Subcutaneous abdominal adipose tissue (tissue), 5 donors: ENCODE measurements at regions not wholly inside any gene's neighbourhood (a gene's known extent, or its start where the extent isn't known, plus 50 kb on each side); places are given as distances from the start of the nearest gene placed in this dataset.

ENCODE experiments used
- H3K27ac ChIP-seq: one replicate; pipeline ENCODE4 v1.7.0; 2013; ENCODE audit warnings: low read depth, mild to moderate bottlenecking, inconsistent platforms, low read length, moderate library complexity
- H3K27me3 ChIP-seq, 5 donors: one replicate each; pipeline ENCODE4 v1.7.0; 2013; ENCODE audit warnings: low read length in 5 of 5, inconsistent platforms in 1 of 5; ENCODE audit not compliant: control insufficient read depth in 5 of 5, insufficient read depth in 4 of 5
- H3K36me3 ChIP-seq, 5 donors: one replicate each; pipeline ENCODE4 v1.7.0; 2013; ENCODE audit warnings: low read length in 5 of 5; ENCODE audit not compliant: control insufficient read depth in 5 of 5, insufficient read depth in 5 of 5
- H3K4me1 ChIP-seq, 5 donors: one replicate each; pipeline ENCODE4 v1.7.0; 2013; ENCODE audit warnings: low read length in 5 of 5, mild to moderate bottlenecking in 3 of 5, moderate library complexity in 1 of 5; ENCODE audit not compliant: control insufficient read depth in 5 of 5, insufficient read depth in 5 of 5
- H3K4me3 ChIP-seq, 5 donors: one replicate each; pipeline ENCODE4 v1.7.0; 2013; ENCODE audit warnings: low read length in 5 of 5, low read depth in 1 of 5
- H3K9ac ChIP-seq, 5 donors: one replicate each; pipeline ENCODE4 v1.7.0; 2013; ENCODE audit warnings: low read length in 5 of 5, mild to moderate bottlenecking in 4 of 5, moderate library complexity in 3 of 5
- H3K9me3 ChIP-seq, 5 donors: one replicate each; pipeline ENCODE4 v1.7.0; 2013; ENCODE audit warnings: low read length in 5 of 5; ENCODE audit not compliant: control insufficient read depth in 5 of 5
- donor health status: healthy.
- donor health status: healthy.
- donor health status: healthy.
- donor health status: healthy.
- donor health status: healthy.

DNA sequence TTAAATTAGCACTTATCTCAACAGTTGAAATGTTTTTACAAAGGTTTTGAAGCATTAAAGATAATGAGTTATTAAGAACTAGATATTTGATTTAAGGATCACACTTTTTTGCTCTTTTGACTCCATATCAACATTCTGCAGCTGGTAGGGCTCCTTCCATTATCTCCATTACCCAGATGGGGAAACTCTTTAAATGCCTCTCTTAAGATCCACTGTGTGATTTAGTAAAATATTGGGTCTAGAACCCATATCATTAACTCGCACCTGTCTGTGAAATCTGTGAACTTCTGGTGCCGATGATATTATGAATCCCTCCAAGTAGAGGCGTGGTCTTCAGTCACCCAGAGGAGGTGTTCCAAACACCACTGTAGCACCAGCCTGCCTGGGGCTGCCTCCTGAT, 466.2 kb downstream of the TSN start:
- Histone ChIP-seq H3K9me3 (no peaks in the 10 kb centered on the region), H3K9ac (no peak overlapping the region), H3K4me1 (no peaks in the 10 kb centered on the region), H3K36me3 (no peaks in the 10 kb centered on the region), H3K27me3 (no peaks in the 10 kb centered on the region), H3K4me3 (no peak overlapping the region), H3K27ac (no peak overlapping the region)

DNA sequence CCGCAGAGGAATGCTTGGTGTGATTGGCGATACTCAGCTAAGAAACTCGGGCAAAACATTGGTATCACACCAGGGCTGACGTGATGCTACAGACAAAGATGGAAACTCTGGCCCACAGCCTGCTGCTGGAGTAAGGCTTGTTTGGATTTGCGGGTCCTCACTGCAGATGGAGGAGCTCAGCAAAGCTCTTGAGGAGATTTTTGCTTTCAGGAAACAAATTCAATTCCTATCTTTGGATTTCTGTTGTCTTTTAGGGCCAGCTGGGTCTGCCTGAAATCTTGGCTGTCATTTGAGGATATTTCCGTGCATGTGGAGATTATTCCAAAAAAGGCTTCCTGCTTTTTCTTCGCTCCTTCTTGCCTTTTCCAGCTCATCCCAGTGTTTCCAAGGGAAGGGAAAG, 475.8 kb downstream of the TSN start:
- Histone ChIP-seq H3K9me3 (peaks cover 0 to 6% (median 2%) of the 10 kb centered on the region in 5 donors), H3K4me1 (peaks cover 0 to 9% (median 4%) of the 10 kb centered on the region in 5 donors), H3K4me3 (no peak overlapping the region), H3K27ac (no peak overlapping the region), H3K27me3 (no peaks in the 10 kb centered on the region), H3K36me3 (no peaks in the 10 kb centered on the region), H3K9ac (no peak overlapping the region)

DNA sequence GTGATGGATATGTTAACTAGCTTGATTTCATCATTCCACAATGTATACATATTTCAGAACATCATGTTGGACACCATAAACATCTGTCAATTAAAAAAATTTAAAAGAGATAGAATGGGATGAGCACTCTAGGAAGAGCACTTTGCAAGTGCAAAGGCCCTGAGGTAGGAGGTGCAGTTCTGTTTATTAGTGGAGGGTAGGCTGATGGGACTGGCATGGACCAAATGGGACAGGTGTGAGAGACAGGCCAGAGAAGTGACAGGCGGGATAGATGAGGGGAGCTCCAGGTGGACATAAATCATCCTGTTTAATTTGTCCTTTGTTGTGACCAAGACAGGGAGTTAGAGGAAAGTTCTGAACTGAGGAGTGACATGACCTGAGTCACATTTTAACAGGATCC, 477.9 kb downstream of the TSN start:
- Histone ChIP-seq H3K36me3 (no peaks in the 10 kb centered on the region), H3K9me3 (peaks cover 0 to 7% (median 2%) of the 10 kb centered on the region in 5 donors), H3K4me1 (peaks cover 0 to 9% (median 5%) of the 10 kb centered on the region in 5 donors), H3K4me3 (no peak overlapping the region), H3K27ac (no peak overlapping the region), H3K9ac (no peak overlapping the region), H3K27me3 (no peaks in the 10 kb centered on the region)

DNA sequence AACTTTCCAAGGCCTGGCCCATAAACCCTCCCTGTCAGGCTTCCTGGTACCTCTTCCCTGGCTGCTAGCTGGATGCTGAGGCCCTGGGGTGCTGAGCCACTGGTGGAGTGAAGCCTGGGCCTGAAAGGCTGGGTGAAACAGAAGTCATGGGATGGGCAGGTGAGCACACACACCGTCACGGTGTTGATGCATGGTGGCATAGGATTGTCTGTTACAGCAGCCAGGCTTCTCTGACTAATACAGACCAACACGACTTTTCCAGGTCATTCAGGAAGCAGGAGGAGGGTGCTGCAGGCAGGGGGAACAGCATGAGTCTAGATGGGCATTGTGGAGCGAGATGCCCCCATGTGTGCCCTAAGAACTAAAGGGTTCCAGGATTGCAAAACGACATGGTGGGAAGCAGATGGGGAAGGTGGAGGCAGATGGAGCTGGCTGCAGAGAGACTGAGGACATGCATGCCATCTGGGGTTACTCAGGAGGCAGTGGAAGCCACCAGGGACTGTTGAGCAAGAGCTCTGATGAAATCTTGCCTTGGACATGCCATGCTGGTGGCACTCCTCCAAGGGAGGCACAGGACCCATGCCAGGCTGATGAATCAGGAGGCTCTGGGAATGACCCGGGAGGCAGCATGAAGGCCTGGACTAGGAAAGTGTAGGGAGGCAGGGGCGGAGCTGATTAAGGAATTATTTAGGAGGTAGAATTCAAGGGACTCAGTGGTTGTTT, 480.9 kb downstream of the TSN start:
- H3K36me3 ChIP-seq: no peaks in the 10 kb centered on the region
- H3K9me3 ChIP-seq: peaks cover 0 to 7% (median 2%) of the 10 kb centered on the region in 5 donors
- H3K4me1 ChIP-seq: peaks cover 0 to 9% (median 5%) of the 10 kb centered on the region in 5 donors
- peak overlapping the region in 1 of 5 donors; percentile 30 for H3K4me3 ChIP-seq
- H3K9ac ChIP-seq: no peak overlapping the region
- H3K27me3 ChIP-seq: no peaks in the 10 kb centered on the region
- H3K27ac ChIP-seq: no peak overlapping the region

DNA sequence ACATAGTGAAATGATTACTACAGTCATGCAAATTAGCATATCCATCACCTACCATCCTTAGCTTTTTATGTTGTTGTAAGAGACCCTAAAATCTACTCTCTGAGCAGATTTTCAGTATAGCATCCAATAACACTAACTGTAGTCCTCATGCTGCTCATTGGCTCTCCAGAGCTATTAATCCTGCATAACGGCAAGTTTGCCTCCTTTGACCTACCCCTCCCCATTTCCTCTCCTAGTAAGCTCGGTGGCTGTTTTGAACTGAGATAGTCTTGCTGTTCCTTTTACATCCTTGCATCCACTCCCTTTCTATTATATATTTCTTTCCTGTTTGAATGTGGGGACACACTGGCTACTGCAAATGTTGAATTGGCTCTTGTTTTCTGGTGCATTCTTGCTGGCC, 481.5 kb downstream of the TSN start:
- Histone ChIP-seq H3K4me1 (peaks cover 0 to 9% (median 5%) of the 10 kb centered on the region in 5 donors), H3K27ac (no peak overlapping the region), H3K36me3 (no peaks in the 10 kb centered on the region), H3K9ac (no peak overlapping the region), H3K4me3 (no peak overlapping the region), H3K27me3 (peaks cover 0 to 4% (median 0%) of the 10 kb centered on the region in 5 donors), H3K9me3 (peaks cover 0 to 7% (median 2%) of the 10 kb centered on the region in 5 donors)

DNA sequence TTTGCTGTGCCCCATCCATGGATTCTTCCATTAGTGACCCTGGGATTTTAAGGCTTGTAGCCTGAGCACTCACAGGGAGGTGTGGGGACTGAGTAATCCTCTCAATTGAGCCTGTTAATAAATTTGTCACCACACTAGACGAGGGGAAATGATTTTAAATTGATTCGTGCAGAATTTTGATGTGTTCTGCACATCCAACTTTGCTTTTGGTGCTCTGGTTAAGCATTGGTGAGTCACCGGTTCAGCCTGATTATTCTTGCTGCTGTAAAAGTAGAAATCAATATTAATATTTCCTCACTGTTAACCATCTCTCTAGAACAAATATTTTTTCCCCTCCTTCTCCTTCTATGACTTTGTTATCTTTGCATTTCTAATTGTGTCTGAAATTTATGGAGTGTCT, 482.0 kb downstream of the TSN start:
- Histone ChIP-seq H3K27me3 (peaks cover 0 to 6% (median 0%) of the 10 kb centered on the region in 5 donors), H3K4me3 (no peak overlapping the region), H3K36me3 (no peaks in the 10 kb centered on the region), H3K27ac (no peak overlapping the region), H3K4me1 (peaks cover 0 to 9% (median 5%) of the 10 kb centered on the region in 5 donors), H3K9ac (no peak overlapping the region), H3K9me3 (peaks cover 0 to 7% (median 2%) of the 10 kb centered on the region in 5 donors)

DNA sequence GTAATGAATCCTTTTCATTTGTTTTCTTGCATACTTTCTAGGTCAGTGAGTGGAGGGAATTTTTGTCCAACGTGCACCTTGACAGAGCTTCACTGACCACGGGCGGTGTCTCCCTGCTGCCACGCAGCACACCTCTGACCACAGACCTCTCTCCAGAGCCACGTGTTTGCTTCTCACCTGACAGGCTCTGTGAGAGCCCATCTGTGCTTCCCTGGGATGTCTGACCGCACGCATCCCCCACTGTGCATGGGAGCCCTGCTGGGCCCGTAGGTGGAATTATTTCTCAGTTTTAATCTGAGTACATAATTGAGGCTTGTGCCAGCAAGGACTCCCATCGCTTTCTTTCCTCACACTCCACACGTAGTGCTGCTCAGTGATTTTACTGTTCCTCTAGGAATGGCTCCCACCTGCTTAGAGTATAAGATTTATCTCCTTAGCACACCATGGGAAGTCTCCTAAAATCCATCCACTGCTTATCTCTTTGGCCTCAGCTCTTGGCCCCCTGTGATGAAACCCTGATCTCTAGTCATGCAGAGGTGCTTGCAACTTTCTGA, 482.6 kb downstream of the TSN start:
- peaks cover 0 to 9% (median 5%) of the 10 kb centered on the region in 5 donors for H3K4me1 ChIP-seq
- no peak overlapping the region for H3K27ac ChIP-seq
- H3K36me3 ChIP-seq: no peaks in the 10 kb centered on the region
- peaks cover 0 to 6% (median 0%) of the 10 kb centered on the region in 5 donors for H3K27me3 ChIP-seq
- no peak overlapping the region for H3K4me3 ChIP-seq
- no peak overlapping the region for H3K9ac ChIP-seq
- H3K9me3 ChIP-seq: peaks cover 0 to 7% (median 2%) of the 10 kb centered on the region in 5 donors

DNA sequence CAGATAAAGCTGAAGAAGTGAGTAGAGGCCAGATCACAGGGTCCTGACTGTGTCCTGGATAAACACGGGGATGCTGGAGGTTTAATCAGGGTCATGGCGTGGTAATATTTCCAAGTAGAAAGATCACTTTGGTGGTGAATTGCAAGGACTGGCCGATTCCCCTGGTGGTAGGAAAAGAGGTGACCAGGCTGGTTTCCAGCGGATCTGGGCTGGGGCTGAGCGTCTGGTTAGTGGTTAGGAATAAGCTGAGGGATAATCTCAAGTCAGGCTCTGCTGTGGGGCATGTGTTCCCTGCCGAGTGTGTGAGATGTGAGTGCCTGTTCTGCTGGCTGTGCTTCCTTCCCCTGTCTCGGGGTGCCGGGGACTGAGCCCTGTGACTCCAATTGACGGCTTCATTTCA, 484.0 kb downstream of the TSN start:
- peaks cover 0 to 9% (median 5%) of the 10 kb centered on the region in 5 donors for H3K4me1 ChIP-seq
- peaks cover 0 to 6% (median 0%) of the 10 kb centered on the region in 5 donors for H3K27me3 ChIP-seq
- H3K9me3 ChIP-seq: peaks cover 0 to 7% (median 2%) of the 10 kb centered on the region in 5 donors
- H3K9ac ChIP-seq: no peak overlapping the region
- H3K36me3 ChIP-seq: no peaks in the 10 kb centered on the region
- no peak overlapping the region for H3K4me3 ChIP-seq
- H3K27ac ChIP-seq: no peak overlapping the region

DNA sequence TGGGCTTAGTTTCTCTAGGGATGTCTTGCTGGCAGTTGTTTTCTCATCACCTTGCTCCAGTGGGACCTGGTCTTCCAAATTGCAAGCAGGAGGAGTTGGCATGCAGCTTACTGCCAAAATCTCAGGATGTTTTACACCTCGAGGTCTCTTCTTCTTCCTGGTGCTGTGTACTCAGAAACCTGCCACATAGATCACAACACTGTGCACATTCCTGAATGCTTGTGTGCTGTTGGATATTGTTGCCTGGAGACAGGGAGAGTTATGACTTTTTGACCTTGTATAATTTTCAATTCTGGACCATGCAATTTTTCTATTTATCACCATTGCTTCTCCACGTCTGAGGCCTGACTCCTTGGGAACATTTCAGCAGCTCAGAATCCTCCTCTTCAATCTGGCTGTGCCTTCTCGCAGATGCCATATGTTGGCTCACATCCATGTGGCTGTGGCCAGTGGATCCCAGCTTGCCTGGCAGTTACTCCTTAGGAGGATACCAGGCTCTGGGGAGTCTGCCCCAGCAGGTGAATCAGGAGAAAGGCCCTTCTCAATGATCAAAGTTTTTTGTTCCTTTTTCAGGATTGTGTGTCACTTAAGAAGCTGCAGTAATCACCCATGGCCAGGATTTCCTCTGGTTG, 489.3 kb downstream of the TSN start:
- no peak overlapping the region for H3K9ac ChIP-seq
- peaks cover 0 to 3% (median 0%) of the 10 kb centered on the region in 5 donors for H3K4me1 ChIP-seq
- H3K27me3 ChIP-seq: peaks cover 0 to 6% (median 0%) of the 10 kb centered on the region in 5 donors
- H3K27ac ChIP-seq: no peak overlapping the region
- no peaks in the 10 kb centered on the region for H3K9me3 ChIP-seq
- no peaks in the 10 kb centered on the region for H3K36me3 ChIP-seq
- no peak overlapping the region for H3K4me3 ChIP-seq

DNA sequence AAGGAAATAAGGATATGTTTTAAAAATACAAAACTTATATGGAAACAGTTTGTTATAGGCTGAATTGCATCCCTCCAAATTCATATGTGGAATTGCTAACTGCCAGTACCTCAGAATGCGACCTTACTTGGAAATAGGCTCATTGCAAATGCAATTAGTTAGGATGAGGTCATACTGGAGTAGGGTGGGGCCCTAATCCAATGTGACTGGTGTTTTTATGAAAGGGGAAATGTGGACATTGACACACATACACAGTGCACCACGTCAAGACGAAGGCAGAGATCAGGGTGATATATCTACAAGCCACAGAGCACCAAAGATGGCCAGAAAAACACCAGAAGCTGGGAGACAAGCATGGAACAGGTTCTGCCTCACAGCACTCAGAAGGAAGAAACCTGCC, 494.2 kb downstream of the TSN start:
- no peak overlapping the region for H3K4me3 ChIP-seq
- H3K9me3 ChIP-seq: no peaks in the 10 kb centered on the region
- no peaks in the 10 kb centered on the region for H3K36me3 ChIP-seq
- H3K27me3 ChIP-seq: no peaks in the 10 kb centered on the region
- no peak overlapping the region for H3K9ac ChIP-seq
- peaks cover 0 to 3% (median 0%) of the 10 kb centered on the region in 5 donors for H3K4me1 ChIP-seq
- no peak overlapping the region for H3K27ac ChIP-seq
